ENCODE measurements at regions not wholly inside any gene's neighbourhood (a gene's known extent, or its start where the extent isn't known, plus 50 kb on each side); places are given as distances from the start of the nearest gene placed in this dataset.
"Not testable (repeated sequence)": the region's sequence is repeated elsewhere in the genome, so short reads cannot be mapped to it uniquely, and the experiment has no call there.

DNA sequence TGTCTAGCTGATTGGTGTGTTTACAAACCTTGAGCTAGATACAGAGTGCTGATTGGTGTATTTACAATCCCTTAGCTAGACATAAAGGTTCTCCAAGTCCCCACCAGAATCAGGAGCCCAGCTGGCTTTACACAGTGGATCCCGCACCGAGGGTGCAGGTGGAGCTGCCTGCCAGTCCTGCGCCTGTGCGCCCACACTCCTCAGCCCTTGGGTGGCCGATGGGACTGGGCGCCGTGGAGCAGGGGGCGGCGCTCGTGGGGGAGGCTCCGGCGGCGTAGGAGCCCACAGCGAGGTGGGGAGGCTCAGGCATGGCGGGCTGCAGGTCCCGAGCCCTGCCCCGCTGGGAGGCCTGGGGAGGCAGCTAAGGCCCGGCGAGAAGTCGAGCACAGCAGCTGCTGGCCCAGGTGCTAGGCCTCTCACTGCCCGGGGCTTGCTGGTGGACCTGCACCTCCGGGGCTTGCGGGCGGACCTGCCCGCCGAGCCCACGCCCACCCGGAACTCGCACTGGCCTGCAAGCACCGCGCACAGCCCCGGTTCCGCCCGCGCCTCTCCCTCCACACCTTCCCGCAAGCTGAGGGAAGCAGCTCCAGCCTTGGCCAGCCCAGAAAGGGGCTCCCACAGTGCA lies 51.0 kb upstream of the CDYL start:
- H3K4me3 ChIP-seq (ENCODE audit: low read depth, poor library complexity, severe bottlenecking); intact Hi-C loops (cut with DNase I; ENCODE audit: low total_unique reads); DNase-seq (ENCODE audit: low spot score in 2 of 2): not testable (repeated sequence)
- WGBS, 2 donors: 94 to 98% methylated on average over 26 to 32 of the region's 36 CpGs

DNA sequence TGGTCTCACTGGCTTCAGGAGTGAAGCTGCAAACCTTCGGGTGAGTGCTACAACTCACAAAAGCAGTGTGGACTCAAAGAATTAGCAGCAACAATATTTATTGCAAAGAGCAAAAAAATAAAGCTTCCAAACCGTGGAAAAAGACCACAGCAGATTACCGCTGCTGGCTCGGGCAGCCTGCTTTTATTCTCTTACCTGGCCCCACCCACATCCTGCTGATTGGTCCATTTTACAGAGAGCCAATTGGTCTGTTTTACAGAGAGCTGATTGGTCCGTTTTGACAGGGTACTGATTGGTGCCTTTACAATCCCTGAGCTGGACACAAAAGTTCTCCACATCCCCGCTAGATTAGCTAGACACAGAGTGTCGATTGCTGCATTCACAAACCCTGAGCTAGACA lies 51.5 kb upstream of the CDYL start:
- WGBS, 2 donors: 89 to 90% methylated on average over 7 of the region's 7 CpGs
- intact Hi-C loops (cut with DNase I; ENCODE audit: low total_unique reads); DNase-seq (ENCODE audit: low spot score in 2 of 2); H3K4me3 ChIP-seq (ENCODE audit: low read depth, poor library complexity, severe bottlenecking): not testable (repeated sequence)

DNA sequence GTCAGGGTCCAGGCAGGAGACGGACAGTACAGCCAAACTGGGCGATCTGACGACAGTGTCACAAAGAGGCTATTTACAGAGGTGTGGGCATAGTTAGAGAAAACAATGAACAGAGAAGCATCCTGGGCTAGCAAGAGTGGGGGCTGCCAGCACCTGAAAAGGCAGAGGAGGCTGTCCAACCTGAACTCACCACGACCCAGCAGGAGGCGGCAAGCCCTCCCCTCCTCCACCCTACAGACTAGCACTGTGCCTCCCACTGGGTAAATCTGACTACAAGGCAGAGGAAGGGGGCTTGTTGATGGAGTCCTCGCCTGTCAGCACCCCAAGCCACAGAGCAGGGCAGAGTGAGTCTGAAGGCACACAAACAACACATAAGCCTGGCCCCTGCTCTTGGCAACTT lies 52.8 kb upstream of the CDYL start:
- H3K4me3 ChIP-seq (ENCODE audit: low read depth, poor library complexity, severe bottlenecking): no peak overlapping the region
- TF ChIP-seq, protein P1, sequence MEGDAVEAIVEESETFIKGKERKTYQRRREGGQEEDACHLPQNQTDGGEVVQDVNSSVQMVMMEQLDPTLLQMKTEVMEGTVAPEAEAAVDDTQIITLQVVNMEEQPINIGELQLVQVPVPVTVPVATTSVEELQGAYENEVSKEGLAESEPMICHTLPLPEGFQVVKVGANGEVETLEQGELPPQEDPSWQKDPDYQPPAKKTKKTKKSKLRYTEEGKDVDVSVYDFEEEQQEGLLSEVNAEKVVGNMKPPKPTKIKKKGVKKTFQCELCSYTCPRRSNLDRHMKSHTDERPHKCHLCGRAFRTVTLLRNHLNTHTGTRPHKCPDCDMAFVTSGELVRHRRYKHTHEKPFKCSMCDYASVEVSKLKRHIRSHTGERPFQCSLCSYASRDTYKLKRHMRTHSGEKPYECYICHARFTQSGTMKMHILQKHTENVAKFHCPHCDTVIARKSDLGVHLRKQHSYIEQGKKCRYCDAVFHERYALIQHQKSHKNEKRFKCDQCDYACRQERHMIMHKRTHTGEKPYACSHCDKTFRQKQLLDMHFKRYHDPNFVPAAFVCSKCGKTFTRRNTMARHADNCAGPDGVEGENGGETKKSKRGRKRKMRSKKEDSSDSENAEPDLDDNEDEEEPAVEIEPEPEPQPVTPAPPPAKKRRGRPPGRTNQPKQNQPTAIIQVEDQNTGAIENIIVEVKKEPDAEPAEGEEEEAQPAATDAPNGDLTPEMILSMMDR (IDR thresholded peaks at IDR 0.05): no peak
- no peak for TF ChIP-seq POLR2A (IDR thresholded peaks at IDR 0.05)
- no peak for DNase-seq (ENCODE audit: low spot score in 2 of 2)
- intact Hi-C loops (cut with DNase I; ENCODE audit: low total_unique reads): no loop called here
- WGBS, 2 donors: 60 to 63% methylated on average over 6 of the region's 6 CpGs

DNA sequence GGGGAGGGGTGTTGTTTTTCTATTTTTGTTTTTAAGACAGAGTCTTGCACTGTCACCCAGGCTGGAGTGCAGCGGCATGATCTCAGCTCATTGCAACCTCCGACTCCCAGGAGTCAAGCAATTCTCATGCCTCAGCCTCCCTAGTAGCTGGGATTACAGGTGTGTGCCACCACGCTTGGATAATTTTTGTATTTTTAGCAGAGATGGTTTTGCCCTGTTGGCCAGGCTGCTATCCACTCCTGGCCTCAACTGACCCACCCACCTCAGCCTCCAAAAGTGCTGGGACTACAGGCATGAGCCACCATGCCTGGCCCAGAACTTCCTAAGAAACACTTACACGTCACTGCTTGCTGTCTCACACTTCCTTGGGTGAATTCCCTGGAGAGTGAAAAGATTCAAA lies 54.8 kb upstream of the CDYL start:
- DNase-seq (ENCODE audit: low spot score in 2 of 2); H3K4me3 ChIP-seq (ENCODE audit: low read depth, poor library complexity, severe bottlenecking); intact Hi-C loops (cut with DNase I; ENCODE audit: low total_unique reads): not testable (repeated sequence)
- WGBS, 2 donors: 89 to 92% methylated on average over 4 of the region's 4 CpGs

DNA sequence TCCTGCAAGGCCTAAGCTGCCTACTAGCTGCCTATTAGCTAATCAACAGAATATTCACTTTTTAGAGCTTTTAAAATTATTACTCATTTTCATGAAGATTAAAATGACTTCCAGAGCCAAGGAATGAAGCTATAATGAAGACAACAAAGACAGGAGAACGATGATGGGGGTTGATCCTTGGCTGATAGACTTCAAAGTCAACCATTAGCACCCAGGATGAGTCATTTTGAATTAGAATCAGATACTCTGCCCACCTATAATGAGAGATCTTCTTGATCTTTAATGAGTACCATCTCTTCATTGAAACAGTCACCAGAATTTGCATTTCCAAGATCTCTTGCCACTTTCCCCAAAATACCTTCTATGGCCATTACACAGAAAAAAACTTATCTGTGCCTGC lies 56.7 kb upstream of the CDYL start:
- WGBS, 2 donors: 50 to 66% methylated on average over 1 of the region's 1 CpG
- no peak for DNase-seq (ENCODE audit: low spot score in 2 of 2)
- TF ChIP-seq POLR2A (IDR thresholded peaks at IDR 0.05): no peak
- TF ChIP-seq, protein P1 (IDR thresholded peaks at IDR 0.05): no peak
- no peak overlapping the region for H3K4me3 ChIP-seq (ENCODE audit: low read depth, poor library complexity, severe bottlenecking)
- intact Hi-C loops (cut with DNase I; ENCODE audit: low total_unique reads): no loop called here

DNA sequence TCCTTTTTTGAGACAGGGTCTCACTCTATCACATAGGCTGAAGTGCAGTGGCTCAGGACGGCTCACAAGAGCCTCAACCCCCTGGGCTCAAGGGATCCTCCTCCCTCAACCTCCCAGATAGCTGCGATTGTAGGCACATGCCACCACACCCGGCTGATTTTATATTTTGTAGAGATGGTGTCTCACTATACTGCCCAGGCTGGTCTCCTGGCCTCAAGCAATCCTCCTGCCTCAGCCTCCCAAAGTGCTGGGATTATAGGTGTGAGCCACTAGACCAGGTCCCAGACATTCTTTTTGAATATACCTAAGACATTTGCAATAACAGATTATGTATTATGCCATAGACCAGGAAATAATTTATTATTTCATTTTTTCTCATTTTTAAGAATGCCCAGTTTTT lies 58.3 kb upstream of the CDYL start:
- intact Hi-C loops (cut with DNase I; ENCODE audit: low total_unique reads): no loop called here
- TF ChIP-seq POLR2A (IDR thresholded peaks at IDR 0.05): no peak
- TF ChIP-seq, protein P1 (IDR thresholded peaks at IDR 0.05): no peak
- no peak overlapping the region for H3K4me3 ChIP-seq (ENCODE audit: low read depth, poor library complexity, severe bottlenecking)
- DNase-seq (ENCODE audit: low spot score in 2 of 2): no peak
- 91% methylated on average over 3 of the region's 3 CpGs for WGBS, 2 donors

DNA sequence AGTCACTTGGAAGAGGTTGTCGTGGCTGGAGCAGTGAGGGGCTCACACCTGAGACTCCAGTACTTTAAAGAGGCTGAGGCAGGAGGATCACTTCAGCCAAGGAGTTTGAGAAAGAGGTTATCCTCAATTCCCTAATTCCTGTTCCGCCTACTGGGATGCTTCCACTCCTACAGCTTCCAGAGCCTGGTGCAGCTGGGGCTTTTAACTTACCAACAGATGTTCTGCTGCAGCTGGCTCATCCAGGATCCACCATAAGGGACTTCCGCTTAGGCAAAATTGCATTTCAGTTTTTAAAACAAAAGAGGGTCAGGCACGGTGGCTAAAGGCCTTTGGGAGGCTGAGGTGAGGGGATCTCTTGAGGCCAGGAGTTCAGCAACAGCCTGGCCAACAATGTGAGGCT lies 59.1 kb upstream of the CDYL start:
- H3K4me3 ChIP-seq (ENCODE audit: low read depth, poor library complexity, severe bottlenecking): no peak overlapping the region
- intact Hi-C loops (cut with DNase I; ENCODE audit: low total_unique reads): no loop called here
- DNase-seq (ENCODE audit: low spot score in 2 of 2): no peak
- 83 to 86% methylated on average over 4 of the region's 4 CpGs for WGBS, 2 donors
- TF ChIP-seq, protein P1 (IDR thresholded peaks at IDR 0.05): no peak
- no peak for TF ChIP-seq POLR2A (IDR thresholded peaks at IDR 0.05)

Data from lower leg skin (tissue), 4 donors.